ENCODE measurements at regions not wholly inside any gene's neighbourhood (a gene's known extent, or its start where the extent isn't known, plus 50 kb on each side); places are given as distances from the start of the nearest gene placed in this dataset.

DNA sequence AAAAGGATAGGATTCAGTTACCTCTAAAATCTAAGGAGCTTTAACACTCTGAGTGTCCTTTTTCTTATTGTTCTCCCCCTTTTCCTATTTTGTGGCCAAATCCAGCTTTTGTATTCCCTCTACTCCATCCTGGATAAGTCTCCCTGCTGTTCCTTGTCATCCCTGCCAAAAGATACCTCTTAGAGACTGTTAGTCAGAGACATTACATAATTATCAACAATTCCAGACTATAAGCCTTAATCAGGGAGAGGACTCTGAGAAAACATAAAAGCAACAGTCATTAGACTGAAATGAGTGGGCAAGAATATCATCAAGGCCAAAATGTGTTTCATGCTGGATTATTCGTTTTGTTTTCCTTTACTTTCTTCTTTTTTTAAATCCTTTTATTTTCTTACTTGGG is 206.9 kb downstream of the FAM47B start:
- no peak for DNase-seq
- H3K4me3 ChIP-seq (ENCODE audit: insufficient read depth, low read depth, low read length) = no peak overlapping the region
- no peaks in the 10 kb centered on the region for H3K36me3 ChIP-seq (replicated peaks; ENCODE audit: control insufficient read depth, insufficient read depth, low read length)
- H3K27me3 ChIP-seq (ENCODE audit: control insufficient read depth, insufficient read depth, low read length) = no peaks in the 10 kb centered on the region

DNA sequence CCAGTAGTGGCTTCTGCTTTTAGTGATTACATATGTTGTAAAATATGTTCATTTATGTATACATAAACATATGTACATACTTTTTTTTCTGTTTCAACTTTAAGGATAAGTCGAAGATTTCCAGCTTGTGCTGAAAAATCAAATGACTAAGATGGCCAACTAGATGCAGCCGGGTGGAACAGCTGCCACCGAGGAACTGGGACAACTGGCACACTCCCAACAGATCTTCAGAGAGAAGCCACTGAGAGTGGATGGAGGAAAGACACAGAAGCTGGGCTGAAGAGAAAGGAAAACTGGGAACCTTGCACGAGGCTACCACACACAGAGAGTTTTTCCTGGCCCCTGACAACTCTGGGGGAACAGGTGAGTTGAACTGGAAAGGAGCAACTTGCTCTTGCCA is 207.5 kb downstream of the FAM47B start:
- no peak for DNase-seq
- Histone ChIP-seq H3K36me3 (replicated peaks; ENCODE audit: control insufficient read depth, insufficient read depth, low read length) (no peaks in the 10 kb centered on the region), H3K4me3 (ENCODE audit: insufficient read depth, low read depth, low read length) (no peak overlapping the region), H3K27me3 (ENCODE audit: control insufficient read depth, insufficient read depth, low read length) (no peaks in the 10 kb centered on the region)

GRCh38 chrX:35150642-35151239 is 208.1 kb downstream of the FAM47B start:
- Histone ChIP-seq H3K36me3 (replicated peaks; ENCODE audit: control insufficient read depth, insufficient read depth, low read length) (no peaks in the 10 kb centered on the region), H3K27me3 (ENCODE audit: control insufficient read depth, insufficient read depth, low read length) (no peaks in the 10 kb centered on the region), H3K4me3 (ENCODE audit: insufficient read depth, low read depth, low read length) (no peak overlapping the region)
- no peak for DNase-seq

- DNase-seq = no peak
Observed at GRCh38 chrX:35166023-35166422, 223.4 kb downstream of the FAM47B start.

More at GRCh38 chrX:35166023-35166422, 223.4 kb downstream of the FAM47B start:
- H3K4me3 ChIP-seq (ENCODE audit: insufficient read depth, low read depth, low read length) = no peak overlapping the region
- no peaks in the 10 kb centered on the region; the same call in 1 of the 2 replicates for H3K27me3 ChIP-seq (ENCODE audit: control insufficient read depth, insufficient read depth, low read length)
- H3K36me3 ChIP-seq (replicated peaks; ENCODE audit: control insufficient read depth, insufficient read depth, low read length) = no peaks in the 10 kb centered on the region

All from H7 (cell line).